NCI-H1092 treated with DMSO at 0.1 percent for 48 hours (cell line): ENCODE measurements at regions not wholly inside any gene's neighbourhood (a gene's known extent, or its start where the extent isn't known, plus 50 kb on each side); places are given as distances from the start of the nearest gene placed in this dataset.

ENCODE experiments used
- DNase-seq: peaks from one replicate; lab custom pipeline; 2025; lab: John Stamatoyannopoulos, UW

DNA sequence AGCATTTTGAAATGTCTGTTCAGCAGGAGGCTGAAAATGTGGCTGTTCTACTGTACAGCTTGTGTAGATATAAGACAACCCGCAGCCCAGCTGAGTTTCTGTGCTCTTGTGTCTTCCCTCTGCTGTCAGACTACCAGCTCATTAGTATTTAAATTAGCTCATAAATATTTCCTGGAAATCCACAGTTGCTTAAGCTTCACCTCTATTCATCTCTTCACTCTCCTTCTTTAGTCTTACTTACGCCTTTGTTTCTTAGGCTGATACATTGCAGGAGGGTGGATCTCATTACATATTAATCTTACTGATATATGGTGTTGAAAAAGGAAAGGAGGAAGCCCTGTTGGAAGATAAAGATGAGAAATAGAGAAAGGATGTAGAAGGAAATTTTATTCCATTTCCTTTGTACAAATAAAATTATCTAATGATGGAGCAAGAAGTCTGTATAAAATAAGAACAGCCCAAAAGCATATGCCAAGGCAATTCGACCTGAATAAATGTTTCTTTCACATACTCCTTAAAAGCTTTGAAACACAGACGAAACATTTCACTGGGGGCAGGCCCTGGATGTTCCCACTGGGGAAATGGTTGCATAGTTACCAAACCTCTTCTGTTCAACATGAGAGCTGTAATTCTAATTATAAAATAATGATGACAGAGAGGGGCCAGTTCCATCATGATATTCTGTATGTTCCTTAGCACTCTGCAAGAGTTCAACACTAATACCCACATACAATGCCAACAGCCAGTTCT, 111.8 kb upstream of the APC start:
- DNase-seq: peak; percentile 45

DNA sequence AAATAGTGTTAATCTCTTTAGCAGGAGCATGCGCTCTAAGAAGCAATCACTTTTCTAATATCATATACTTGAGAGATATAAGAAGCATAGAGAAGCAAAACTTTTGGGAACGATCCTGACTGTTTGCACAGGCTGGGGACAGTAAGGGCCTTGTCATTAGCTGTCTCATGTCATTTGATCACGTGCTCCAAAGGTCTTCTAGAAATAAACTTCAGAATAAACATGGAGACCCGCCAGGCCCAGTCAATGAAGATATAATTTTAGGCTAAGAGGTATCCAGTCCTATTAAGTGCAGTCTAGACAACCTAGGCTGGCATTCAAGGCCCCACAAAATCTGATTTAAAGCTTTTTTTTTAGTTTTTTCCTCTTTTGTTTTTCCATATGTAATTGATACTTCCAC, 111.0 kb upstream of the APC start:
- DNase-seq: no peak

GRCh38 chr5:112628214-112628980, 109.3 kb upstream of the APC start:
- DNase-seq: peak; percentile 28

DNA sequence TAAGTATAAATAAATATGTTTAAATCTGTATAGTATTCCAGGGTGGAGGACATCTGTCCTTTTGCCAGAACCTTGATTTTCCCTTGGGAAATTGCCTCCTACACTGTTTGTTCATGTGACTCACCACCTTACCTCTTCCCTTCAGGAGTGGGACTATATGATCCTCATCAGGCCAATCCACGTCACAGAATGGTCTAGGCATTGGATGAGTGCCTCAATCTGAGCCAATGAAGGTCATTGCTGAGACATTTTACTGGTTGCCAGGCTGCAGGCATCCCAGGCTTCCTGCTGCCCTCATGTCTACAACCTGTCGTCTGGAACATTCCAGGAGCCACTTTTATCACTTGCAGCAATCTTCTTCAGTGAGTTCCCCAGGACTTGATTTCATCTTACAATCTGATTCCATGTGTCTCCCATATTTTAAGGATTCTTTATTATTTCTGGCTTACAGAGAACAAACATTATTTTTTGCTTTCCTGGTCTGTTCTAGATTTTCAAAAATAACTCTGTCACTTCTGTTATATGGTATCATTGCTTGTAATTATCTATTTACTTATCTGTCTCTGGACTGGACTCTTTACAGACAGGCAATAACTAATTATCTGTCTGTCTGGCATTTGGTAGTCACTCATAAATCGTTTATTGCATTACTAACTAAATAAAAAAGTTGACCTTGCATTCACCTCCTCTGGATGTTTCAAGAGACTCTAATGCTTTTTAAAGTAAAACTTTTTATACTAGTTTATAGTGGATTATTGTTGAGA, 107.3 kb upstream of the APC start:
- DNase-seq: no peak

DNA sequence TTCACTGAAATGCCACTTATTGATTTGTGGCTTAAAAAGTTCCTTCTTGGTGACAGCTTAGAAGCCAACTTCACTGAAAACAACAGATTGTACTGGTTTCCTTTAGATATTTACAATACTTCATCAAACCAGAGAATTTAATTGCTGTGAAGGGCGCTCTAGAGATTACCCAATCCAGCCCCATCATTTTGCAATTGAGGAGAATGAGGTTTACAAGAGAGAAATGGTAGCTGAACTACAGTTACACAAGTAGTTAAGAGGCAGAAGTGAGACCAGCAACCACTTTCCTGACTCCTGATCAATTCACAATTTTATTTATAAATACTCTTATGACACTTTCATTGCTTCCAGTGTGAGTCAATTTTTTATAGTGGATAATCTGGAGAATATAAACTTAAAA, 103.5 kb upstream of the APC start:
- DNase-seq: no peak

- DNase-seq: no peak
Observed at GRCh38 chr5:112634796-112635195, 102.9 kb upstream of the APC start.

- DNase-seq: no peak
Observed at GRCh38 chr5:112635276-112635675, 102.4 kb upstream of the APC start.

GRCh38 chr5:112635771-112636731, 101.6 kb upstream of the APC start:
- no peak for DNase-seq

DNA sequence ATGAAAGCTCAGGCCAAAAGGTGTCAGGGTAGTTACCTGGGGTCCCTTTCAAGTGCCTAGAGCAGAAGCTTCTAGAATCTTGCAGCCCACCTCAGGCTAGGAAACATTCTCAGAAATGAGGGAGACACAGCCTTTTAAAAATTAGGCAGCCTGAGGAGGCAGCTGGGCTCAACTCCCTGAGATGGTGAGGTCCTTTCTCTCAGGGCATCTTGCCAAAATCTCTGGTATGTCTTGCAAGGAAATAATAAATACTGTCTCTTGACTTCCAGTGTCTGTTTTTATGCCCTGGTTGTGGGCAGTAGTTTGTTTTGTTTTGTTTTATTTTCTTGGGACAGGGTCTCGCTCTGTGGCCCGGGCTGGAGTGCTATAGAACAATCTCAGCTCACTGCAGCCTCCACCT, 100.9 kb upstream of the APC start:
- DNase-seq: no peak

DNA sequence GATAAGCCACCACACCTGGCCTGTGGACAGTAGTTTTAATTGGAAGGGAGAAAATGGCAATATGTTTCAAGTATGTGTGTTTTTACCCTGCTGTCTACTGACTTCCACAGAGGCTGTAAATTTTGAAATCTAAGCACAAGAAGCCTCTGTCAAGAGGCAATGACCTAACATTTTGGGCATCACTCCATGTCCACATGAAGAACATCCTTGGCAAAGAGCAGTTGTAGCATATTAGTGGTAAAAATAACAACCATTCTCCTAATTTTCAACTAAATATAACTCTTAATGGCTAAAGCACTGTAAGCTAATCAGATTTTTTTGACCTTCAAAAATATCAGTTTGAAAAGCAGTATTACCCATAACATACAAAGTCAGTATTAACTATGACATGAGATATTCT, 100.3 kb upstream of the APC start:
- DNase-seq: no peak

- DNase-seq: no peak
Observed at GRCh38 chr5:112640546-112640945, 97.1 kb upstream of the APC start.

DNA sequence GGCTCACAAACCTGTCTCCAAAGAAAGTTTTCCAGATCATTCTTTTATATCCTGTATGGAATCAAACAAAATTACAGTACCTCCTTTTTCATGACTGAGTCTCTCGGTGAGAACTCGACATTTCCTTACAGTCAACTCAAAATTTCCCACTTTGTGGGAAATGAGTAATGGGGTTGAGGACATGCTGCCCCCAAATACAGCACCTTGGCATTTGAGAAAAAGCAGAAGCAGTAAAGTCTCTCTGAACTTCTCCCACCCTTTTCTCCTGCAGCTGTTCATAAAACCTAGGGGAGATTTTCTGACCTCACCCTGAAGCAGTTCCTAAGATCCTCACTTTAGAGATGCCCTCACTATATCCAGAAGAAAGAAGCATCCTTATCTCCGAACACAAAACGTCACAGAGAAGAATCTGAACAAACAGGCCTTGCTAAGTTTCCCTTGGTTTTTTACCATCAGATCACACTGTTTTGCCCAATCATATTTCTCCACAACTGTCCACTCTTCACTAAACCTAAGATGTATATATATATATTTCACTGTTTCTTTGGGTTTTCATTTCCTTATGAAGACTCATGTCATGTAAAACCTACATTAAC, 96.1 kb upstream of the APC start:
- no peak for DNase-seq

DNA sequence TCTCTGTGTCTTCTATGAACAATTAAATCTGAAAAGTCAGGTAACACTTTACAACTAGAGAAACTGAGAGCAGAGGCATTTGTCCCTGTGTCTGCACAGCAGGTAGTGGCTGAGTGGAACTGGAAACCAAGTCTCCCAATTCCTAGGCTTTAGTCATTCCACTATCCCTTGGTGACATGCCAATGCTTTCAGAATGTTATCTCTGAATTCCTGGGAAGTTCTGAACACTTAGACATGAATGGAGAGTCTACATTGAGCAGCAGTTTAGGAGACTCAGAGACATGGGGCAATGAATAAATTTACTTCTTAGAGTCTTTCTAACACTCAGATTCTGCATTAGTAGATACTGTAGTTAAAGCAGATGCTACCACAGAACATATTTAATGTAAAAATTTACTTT, 94.8 kb upstream of the APC start:
- no peak for DNase-seq

GRCh38 chr5:112643339-112643971, 94.2 kb upstream of the APC start:
- DNase-seq: no peak

- DNase-seq: no peak
Observed at GRCh38 chr5:112646139-112646936, 91.3 kb upstream of the APC start.

- DNase-seq: no peak
Observed at GRCh38 chr5:112647428-112647827, 90.3 kb upstream of the APC start.

- no peak for DNase-seq
Observed at GRCh38 chr5:112648264-112648663, 89.4 kb upstream of the APC start.

DNA sequence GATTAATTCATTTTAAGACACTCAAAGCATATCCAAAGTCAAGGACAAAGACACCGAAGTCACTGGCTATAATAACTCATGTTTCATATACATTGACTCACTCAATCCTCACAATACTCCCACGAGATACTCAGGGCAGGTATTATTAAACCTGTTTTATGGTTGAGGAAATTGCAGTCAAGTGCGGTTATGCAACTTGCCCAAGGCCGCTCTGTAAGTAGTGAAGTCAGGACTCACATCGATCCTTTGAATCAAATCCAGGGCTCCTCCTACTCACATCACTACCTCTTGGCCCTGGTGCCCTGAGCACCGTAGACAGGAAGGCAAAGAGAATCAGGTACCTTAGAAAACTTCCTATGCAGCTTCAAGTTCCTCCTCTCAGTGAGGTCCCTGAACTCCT, 87.8 kb upstream of the APC start:
- no peak for DNase-seq

DNA sequence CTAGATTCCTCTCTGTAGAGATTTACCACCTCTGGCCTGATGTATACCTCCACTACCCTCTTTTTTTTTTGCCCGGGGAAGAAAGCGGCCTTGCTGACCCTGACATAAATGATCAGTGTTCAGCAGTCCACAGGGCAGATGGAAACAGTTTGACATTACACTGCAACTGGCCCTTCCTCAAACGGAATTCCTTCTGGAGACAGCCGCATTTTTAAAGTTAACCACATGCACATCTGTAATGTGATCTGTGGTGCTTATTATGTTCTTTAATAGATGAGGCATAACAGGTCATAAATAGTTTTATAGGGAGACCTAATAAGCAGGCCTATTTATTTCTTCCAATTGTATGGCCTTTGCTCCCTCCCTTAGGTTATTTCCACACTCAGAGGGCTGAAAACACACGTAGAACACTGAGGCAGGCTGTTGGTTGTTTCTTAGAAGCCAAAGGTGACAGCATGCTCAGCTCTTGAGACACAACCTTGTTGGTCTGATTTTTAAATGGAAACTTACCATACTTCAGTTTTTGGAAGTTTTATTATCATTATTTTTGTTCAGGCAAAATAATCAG, 84.0 kb upstream of the APC start:
- DNase-seq: no peak

- no peak for DNase-seq
Observed at GRCh38 chr5:112655513-112655912, 82.2 kb upstream of the APC start.
